ENCODE measurements at regions not wholly inside any gene's neighbourhood (a gene's known extent, or its start where the extent isn't known, plus 50 kb on each side); places are given as distances from the start of the nearest gene placed in this dataset.

DNA sequence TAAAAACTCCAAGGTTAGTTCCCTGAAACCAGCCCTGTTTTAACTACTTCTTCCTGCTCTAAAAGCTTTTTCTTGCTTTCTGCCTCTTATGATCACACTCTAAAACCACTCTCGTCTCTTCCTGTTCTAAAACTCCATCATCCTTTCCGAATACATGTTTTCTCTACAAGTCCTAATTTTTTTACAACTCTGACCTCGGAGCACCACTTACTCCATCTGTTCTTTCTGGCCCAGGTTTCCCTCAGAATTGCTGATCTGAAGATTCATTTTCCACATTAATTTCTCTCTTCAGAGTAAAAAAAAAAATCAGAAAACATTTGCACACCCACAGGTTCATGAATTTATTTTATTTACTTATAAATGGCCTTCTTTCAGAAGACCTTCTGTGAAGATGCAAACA is 265.7 kb upstream of the CADM1 start:
- DNase-seq (ENCODE audit: low spot score): no peak
- Histone ChIP-seq H3K27ac (no peak overlapping the region), H3K4me1 (no peaks in the 10 kb centered on the region), H3F3A (ENCODE audit: low read depth) (no peaks in the 10 kb centered on the region), H3K27me3 (no peaks in the 10 kb centered on the region), H3K9ac (no peak overlapping the region), H3K4me2 (no peak overlapping the region), H2AFZ (replicated peaks) (no peak overlapping the region), H3K36me3 (no peaks in the 10 kb centered on the region), H3K9me3 (ENCODE audit: low read depth) (no peaks in the 10 kb centered on the region), H4K20me1 (ENCODE audit: low read depth) (no peaks in the 10 kb centered on the region), H3K79me2 (ENCODE audit: low read depth) (no peaks in the 10 kb centered on the region), H3K4me3 (no peak overlapping the region)
- Mint-ChIP-seq H3K4me1 (peaks cover 10% of the 10 kb centered on the region), H3K36me3 (no peaks in the 10 kb centered on the region), H3K9me3 (no peaks in the 10 kb centered on the region), H3K27me3 (ENCODE audit: insufficient read depth, low read depth) (peaks cover 4% of the 10 kb centered on the region), H3K27ac (no peak overlapping the region), H3K4me3 (no peak overlapping the region)
- TF ChIP-seq EZH2phosphoT487 (IDR thresholded peaks at IDR 0.05) (no peak), CTCF (IDR thresholded peaks at IDR 0.05) (no peak), EZH2 (IDR thresholded peaks at IDR 0.05) (no peak)

DNA sequence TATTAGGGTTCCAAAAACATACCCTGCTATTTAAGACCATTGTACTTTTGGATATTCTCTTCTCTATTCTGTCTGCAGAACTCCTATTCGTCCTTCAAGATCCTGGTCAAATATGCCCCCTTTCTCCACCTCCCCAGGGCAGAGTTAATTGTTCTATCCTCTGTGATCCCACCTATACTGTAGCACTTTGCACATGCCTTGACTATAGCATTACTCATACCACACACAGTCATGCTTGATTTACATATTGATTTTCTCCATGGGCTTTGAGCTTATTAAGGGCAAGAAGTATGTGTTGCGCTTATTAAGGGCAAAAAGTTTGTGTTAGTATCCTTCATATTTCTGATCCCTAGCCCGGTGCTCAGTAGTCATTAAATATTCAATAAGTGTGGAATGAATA is 263.7 kb upstream of the CADM1 start:
- Histone ChIP-seq H3K9me3 (ENCODE audit: low read depth) (no peaks in the 10 kb centered on the region), H3K27ac (no peak overlapping the region), H4K20me1 (ENCODE audit: low read depth) (no peaks in the 10 kb centered on the region), H3F3A (ENCODE audit: low read depth) (no peaks in the 10 kb centered on the region), H3K4me3 (no peak overlapping the region), H3K4me1 (peaks cover 4% of the 10 kb centered on the region), H3K36me3 (no peaks in the 10 kb centered on the region), H3K4me2 (no peak overlapping the region), H3K9ac (no peak overlapping the region), H2AFZ (replicated peaks) (no peak overlapping the region), H3K79me2 (ENCODE audit: low read depth) (no peaks in the 10 kb centered on the region), H3K27me3 (no peaks in the 10 kb centered on the region)
- H3K36me3 Mint-ChIP-seq: no peaks in the 10 kb centered on the region
- TF ChIP-seq EZH2 (IDR thresholded peaks at IDR 0.05): no peak
- TF ChIP-seq EZH2phosphoT487 (IDR thresholded peaks at IDR 0.05): no peak
- TF ChIP-seq CTCF (IDR thresholded peaks at IDR 0.05): no peak
- H3K27me3 Mint-ChIP-seq (ENCODE audit: insufficient read depth, low read depth): peaks cover 5% of the 10 kb centered on the region
- no peak for DNase-seq (ENCODE audit: low spot score)
- H3K27ac Mint-ChIP-seq: no peak overlapping the region
- H3K4me3 Mint-ChIP-seq: no peak overlapping the region
- peaks cover 10% of the 10 kb centered on the region for H3K4me1 Mint-ChIP-seq
- H3K9me3 Mint-ChIP-seq: no peaks in the 10 kb centered on the region

GRCh38 chr11:115767047-115767802 is 263.0 kb upstream of the CADM1 start:
- Histone ChIP-seq H3K79me2 (ENCODE audit: low read depth) (no peaks in the 10 kb centered on the region), H3F3A (ENCODE audit: low read depth) (no peaks in the 10 kb centered on the region), H3K4me2 (no peak overlapping the region), H3K4me3 (no peak overlapping the region), H3K36me3 (no peaks in the 10 kb centered on the region), H3K27ac (no peak overlapping the region), H3K9ac (no peak overlapping the region), H4K20me1 (ENCODE audit: low read depth) (no peaks in the 10 kb centered on the region), H3K9me3 (ENCODE audit: low read depth) (no peaks in the 10 kb centered on the region), H3K4me1 (peaks cover 4% of the 10 kb centered on the region), H3K27me3 (no peaks in the 10 kb centered on the region), H2AFZ (replicated peaks) (no peak overlapping the region)
- TF ChIP-seq EZH2phosphoT487 (IDR thresholded peaks at IDR 0.05): no peak
- TF ChIP-seq CTCF (IDR thresholded peaks at IDR 0.05): no peak
- no peak for TF ChIP-seq EZH2 (IDR thresholded peaks at IDR 0.05)
- Mint-ChIP-seq H3K4me1 (peaks cover 10% of the 10 kb centered on the region), H3K27ac (no peak overlapping the region), H3K36me3 (no peaks in the 10 kb centered on the region), H3K4me3 (no peak overlapping the region), H3K27me3 (ENCODE audit: insufficient read depth, low read depth) (peaks cover 6% of the 10 kb centered on the region), H3K9me3 (no peaks in the 10 kb centered on the region)
- DNase-seq (ENCODE audit: low spot score): no peak
